Loucy (cell line): ENCODE measurements at regions not wholly inside any gene's neighbourhood (a gene's known extent, or its start where the extent isn't known, plus 50 kb on each side); places are given as distances from the start of the nearest gene placed in this dataset.

Experiments used
- H2AFZ ChIP-seq: fragments of 200-600 bp; sonication (generic); 2 replicates; pipeline ENCODE4 v1.6.0; 2016; ENCODE audit warnings: antibody characterized with exemption, mild to moderate bottlenecking, low read length, moderate library complexity
- H3F3A ChIP-seq: fragments of 200-600 bp; 2 replicates; pipeline ENCODE4 v1.6.0; 2016; ENCODE audit warnings: antibody characterized with exemption, low read depth, mild to moderate bottlenecking
- H3K27me3 ChIP-seq: fragments of 200-600 bp; sonication (generic); 2 replicates; pipeline ENCODE4 v1.6.1; 2014; ENCODE audit warnings: low read length, mild to moderate bottlenecking; ENCODE audit not compliant: insufficient read depth, poor library complexity, severe bottlenecking
- H3K36me3 ChIP-seq: fragments of 200-600 bp; sonication (generic); 2 replicates; pipeline ENCODE4 v1.6.1; 2016; ENCODE audit warnings: low read length; ENCODE audit not compliant: insufficient read depth
- H3K4me1 ChIP-seq: fragments of 200-600 bp; sonication (generic); 2 replicates; pipeline ENCODE4 v1.5.1; 2014; ENCODE audit warnings: low read length, mild to moderate bottlenecking; ENCODE audit not compliant: insufficient read depth, poor library complexity, severe bottlenecking
- H3K4me2 ChIP-seq: fragments of 200-600 bp; sonication (generic); 2 replicates; pipeline ENCODE4 v1.6.0; 2014; ENCODE audit warnings: antibody characterized with exemption, low read length, low read depth, mild to moderate bottlenecking; ENCODE audit not compliant: poor library complexity, severe bottlenecking
- H3K4me3 ChIP-seq: fragments of 200-600 bp; sonication (generic); 2 replicates; pipeline ENCODE4 v1.5.1; 2014; ENCODE audit warnings: low read length, mild to moderate bottlenecking, mixed read lengths; ENCODE audit not compliant: poor library complexity, severe bottlenecking
- H3K79me2 ChIP-seq: fragments of 200-600 bp; sonication (generic); 2 replicates; pipeline ENCODE4 v1.6.1; 2014; ENCODE audit warnings: low read length; ENCODE audit not compliant: insufficient read depth
- H3K9ac ChIP-seq: fragments of 200-600 bp; sonication (generic); 2 replicates; pipeline ENCODE4 v1.6.0; 2014; ENCODE audit warnings: mild to moderate bottlenecking, low read depth, low read length, moderate library complexity; ENCODE audit not compliant: poor library complexity, severe bottlenecking
- H3K9me2 ChIP-seq: fragments of 200-600 bp; sonication (generic); replicated peaks from 2 replicates; pipeline ENCODE4 v1.6.1; 2016; ENCODE audit warnings: low read depth, low read length, mixed read lengths
- H3K9me3 ChIP-seq: fragments of 200-600 bp; sonication (generic); 2 replicates; pipeline ENCODE4 v1.6.1; 2014; ENCODE audit warnings: mild to moderate bottlenecking, antibody characterized with exemption, low read length, low read depth; ENCODE audit not compliant: insufficient read depth
- H4K20me1 ChIP-seq: fragments of 200-600 bp; sonication (generic); 2 replicates; pipeline ENCODE4 v1.6.0; 2014; ENCODE audit warnings: antibody characterized with exemption, low read length, mild to moderate bottlenecking; ENCODE audit not compliant: insufficient read depth, poor library complexity, severe bottlenecking
- CTCF ChIP-seq: fragments of 200-600 bp; sonication (generic); conservative IDR thresholded peaks from 2 replicates; pipeline ENCODE4 v1.5.1; 2014; ENCODE audit warnings: mild to moderate bottlenecking, antibody characterized with exemption, low read length
- EZH2phosphoT487 ChIP-seq: fragments of 200-600 bp; IDR thresholded peaks from 2 replicates; pipeline ENCODE4 v1.6.1; 2018; ENCODE audit warnings: antibody characterized with exemption, mild to moderate bottlenecking, moderate library complexity, borderline replicate concordance

- H3K36me3 ChIP-seq, result no peaks in the 10 kb centered on the region
- TF ChIP-seq EZH2phosphoT487 (no peak), CTCF (no peak)
Observed at GRCh38 chr5:152501294-152501693, 96.2 kb upstream of the NMUR2 start.

DNA sequence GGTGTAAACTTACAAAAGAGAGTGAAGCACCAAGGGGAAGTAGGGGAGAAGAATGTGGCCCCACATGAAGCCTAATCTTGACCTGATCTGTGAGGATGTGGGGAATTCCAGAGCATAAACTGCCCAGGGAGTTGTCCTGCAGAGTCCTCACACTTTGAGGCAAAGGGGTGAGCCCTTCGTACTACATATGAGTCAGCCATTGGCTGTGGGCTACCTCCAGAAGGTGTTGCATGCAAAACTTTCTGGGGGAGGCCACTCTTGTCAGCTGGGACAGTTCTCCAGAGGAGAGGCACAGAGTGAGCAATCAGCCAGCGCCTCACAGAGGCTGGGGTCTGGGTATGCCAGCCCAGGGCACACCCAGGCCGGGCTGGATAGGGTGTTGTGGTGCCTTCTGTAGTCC lies 98.1 kb upstream of the NMUR2 start:
- no peaks in the 10 kb centered on the region for H3K79me2 ChIP-seq
- no peaks in the 10 kb centered on the region for H3F3A ChIP-seq
- no peaks in the 10 kb centered on the region for H3K27me3 ChIP-seq
- H3K4me3 ChIP-seq, result no peak overlapping the region
- H3K4me2 ChIP-seq, result no peak overlapping the region
- no peaks in the 10 kb centered on the region for H4K20me1 ChIP-seq
- H3K9me3 ChIP-seq, result no peaks in the 10 kb centered on the region
- no peaks in the 10 kb centered on the region for H3K9me2 ChIP-seq
- no peak overlapping the region for H2AFZ ChIP-seq
- TF ChIP-seq CTCF (no peak), EZH2phosphoT487 (no peak)
- no peaks in the 10 kb centered on the region for H3K4me1 ChIP-seq
- H3K9ac ChIP-seq, result no peak overlapping the region
- H3K36me3 ChIP-seq, result no peaks in the 10 kb centered on the region

More at GRCh38 chr5:152501294-152501693, 96.2 kb upstream of the NMUR2 start:
- H3K9ac ChIP-seq, result no peak overlapping the region
- H3K27me3 ChIP-seq, result no peaks in the 10 kb centered on the region
- no peaks in the 10 kb centered on the region for H4K20me1 ChIP-seq
- no peaks in the 10 kb centered on the region for H3K9me2 ChIP-seq
- no peaks in the 10 kb centered on the region for H3K4me1 ChIP-seq
- H3K9me3 ChIP-seq, result no peaks in the 10 kb centered on the region
- H3K79me2 ChIP-seq, result no peaks in the 10 kb centered on the region
- no peak overlapping the region for H3K4me3 ChIP-seq
- no peak overlapping the region for H3K4me2 ChIP-seq
- H2AFZ ChIP-seq, result no peak overlapping the region
- no peaks in the 10 kb centered on the region for H3F3A ChIP-seq

GRCh38 chr5:152505442-152506042 lies 100.5 kb upstream of the NMUR2 start:
- H3K79me2 ChIP-seq, result no peaks in the 10 kb centered on the region
- no peak overlapping the region for H3K9ac ChIP-seq
- 0 out of 2 replicates have a peak overlapping the region, but pooled peaks have one; percentile 27 for H2AFZ ChIP-seq
- no peaks in the 10 kb centered on the region for H4K20me1 ChIP-seq
- H3F3A ChIP-seq, result no peaks in the 10 kb centered on the region
- H3K36me3 ChIP-seq, result no peaks in the 10 kb centered on the region
- no peak for TF ChIP-seq EZH2phosphoT487
- TF ChIP-seq CTCF, result peak; percentile 55
- no peak overlapping the region for H3K4me2 ChIP-seq
- H3K9me3 ChIP-seq, result no peaks in the 10 kb centered on the region
- H3K4me1 ChIP-seq, result no peaks in the 10 kb centered on the region
- no peak overlapping the region for H3K4me3 ChIP-seq
- no peaks in the 10 kb centered on the region for H3K27me3 ChIP-seq
- no peaks in the 10 kb centered on the region for H3K9me2 ChIP-seq
